HG03159 (cell line): ENCODE measurements at regions not wholly inside any gene's neighbourhood (a gene's known extent, or its start where the extent isn't known, plus 50 kb on each side); places are given as distances from the start of the nearest gene placed in this dataset.
A peak's percentile ranks its signal among the peaks of the same experiment; 100 is the strongest.
"Not testable (repeated sequence)": the region's sequence is repeated elsewhere in the genome, so short reads cannot be mapped to it uniquely, and the experiment has no call there.

Experiments
- ATAC-seq: cut with Tn5 transposase; IDR thresholded peaks from one replicate; pipeline ENCODE4 v1.9.1; 2021; ENCODE audit warnings: mild to moderate bottlenecking, moderate library complexity; ENCODE audit not compliant: unreplicated experiment

DNA sequence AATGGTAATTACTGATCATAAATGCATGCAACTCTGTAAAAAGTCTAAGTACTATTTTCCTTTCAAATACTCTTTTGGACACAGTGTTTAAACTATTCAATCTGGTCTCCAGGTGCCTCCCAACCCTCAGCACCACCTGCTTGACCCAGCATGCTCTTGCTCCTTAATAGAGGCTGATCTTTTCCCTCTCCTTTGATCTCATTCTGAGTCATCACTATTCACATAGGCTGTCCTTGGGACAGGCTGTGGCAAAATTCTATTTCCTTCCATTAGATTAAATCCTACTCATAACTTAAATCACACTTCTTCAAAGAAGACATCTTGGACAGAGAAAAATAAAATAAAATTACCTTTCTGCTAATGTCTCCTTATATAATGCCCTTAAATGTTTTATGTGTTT is 199.4 kb upstream of the ST8SIA4 start:
- ATAC-seq: no peak

- ATAC-seq: no peak
Observed at GRCh38 chr5:101091902-101092301, 188.8 kb upstream of the ST8SIA4 start.

GRCh38 chr5:101084353-101084752 is 181.3 kb upstream of the ST8SIA4 start:
- no peak for ATAC-seq

- no peak for ATAC-seq
Observed at GRCh38 chr5:101080462-101081240, 177.6 kb upstream of the ST8SIA4 start.

- ATAC-seq: no peak
Observed at GRCh38 chr5:101068298-101068697, 165.2 kb upstream of the ST8SIA4 start.

- no peak for ATAC-seq
Observed at GRCh38 chr5:101067429-101067828, 164.3 kb upstream of the ST8SIA4 start.

- ATAC-seq: no peak
Observed at GRCh38 chr5:101062902-101063301, 159.8 kb upstream of the ST8SIA4 start.

GRCh38 chr5:101047181-101047580 is 144.1 kb upstream of the ST8SIA4 start:
- peak; percentile 77 for ATAC-seq

DNA sequence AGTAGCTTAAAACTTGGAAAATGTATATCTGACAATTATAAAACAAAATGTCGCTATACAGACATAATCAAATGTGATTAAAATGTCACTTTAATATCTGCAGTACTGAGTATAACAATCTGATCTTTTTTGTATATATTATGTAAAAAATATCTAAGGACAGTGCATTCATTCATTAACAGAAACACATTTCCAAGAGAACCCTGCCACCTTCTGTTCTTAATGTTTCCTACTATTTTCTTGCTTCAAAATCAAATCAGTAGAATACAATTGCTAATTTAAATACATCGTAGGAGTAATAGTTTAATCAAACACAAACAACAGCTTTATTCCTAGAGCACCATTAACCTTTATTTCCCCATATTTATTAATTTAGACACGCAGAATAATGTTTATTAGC is 142.6 kb upstream of the ST8SIA4 start:
- no peak for ATAC-seq

DNA sequence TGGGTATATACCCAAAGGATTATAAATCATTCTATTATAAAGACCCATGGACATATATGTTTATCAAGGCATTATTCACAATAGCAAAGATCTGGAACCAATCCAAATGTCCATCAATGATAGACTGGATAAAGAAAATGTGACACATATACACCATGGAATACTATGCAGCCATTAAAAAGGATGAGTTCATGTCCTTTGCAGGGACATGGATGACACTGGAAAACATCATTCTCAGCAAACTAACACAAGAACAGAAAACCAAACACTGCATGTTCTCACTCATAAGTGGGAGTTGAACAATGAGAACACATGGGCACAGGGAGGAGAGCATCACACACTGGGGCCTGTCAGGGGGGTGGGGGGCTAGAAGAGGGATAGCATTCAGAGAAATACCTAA is 136.9 kb upstream of the ST8SIA4 start:
- not testable (repeated sequence) for ATAC-seq

- ATAC-seq: no peak
Observed at GRCh38 chr5:101036778-101037177, 133.7 kb upstream of the ST8SIA4 start.

DNA sequence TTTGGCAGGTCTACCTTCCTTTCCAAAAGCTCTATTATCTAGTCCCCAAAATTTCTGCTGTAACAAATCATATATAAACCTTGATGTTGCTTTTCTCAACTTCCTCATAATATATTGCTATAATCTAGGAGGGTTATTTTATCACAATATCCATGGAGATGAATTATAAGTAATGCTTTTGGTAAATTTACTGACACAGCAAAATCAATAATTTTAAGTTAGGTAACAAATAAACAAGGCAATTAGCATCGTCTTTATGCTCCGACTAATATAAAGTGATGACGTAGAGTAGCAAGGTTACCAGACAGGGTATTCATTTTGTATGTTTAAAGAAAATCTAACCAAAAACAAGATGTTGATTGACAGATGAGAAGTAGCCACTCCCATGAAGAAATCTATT is 132.3 kb upstream of the ST8SIA4 start:
- ATAC-seq: no peak

DNA sequence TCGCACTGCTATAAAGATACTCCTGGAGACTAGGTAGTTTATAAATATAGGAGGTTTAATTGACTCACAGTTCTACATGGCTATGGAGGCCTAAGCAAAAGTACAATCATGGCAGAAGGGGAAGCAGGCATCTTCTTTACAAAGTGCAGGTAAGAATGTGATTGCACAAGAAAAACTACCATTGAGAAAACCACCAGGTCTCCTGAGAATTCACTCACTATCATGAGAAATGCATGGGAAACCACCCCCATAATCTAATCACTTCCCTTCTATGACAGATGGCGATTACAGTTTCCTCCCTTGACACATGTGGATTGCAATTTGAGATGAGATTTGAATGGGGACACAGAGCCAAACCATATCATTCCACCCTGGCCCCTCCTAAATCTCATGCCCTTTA is 121.2 kb upstream of the ST8SIA4 start:
- peak; percentile 65 for ATAC-seq

GRCh38 chr5:101018299-101018698 is 115.2 kb upstream of the ST8SIA4 start:
- ATAC-seq: no peak

DNA sequence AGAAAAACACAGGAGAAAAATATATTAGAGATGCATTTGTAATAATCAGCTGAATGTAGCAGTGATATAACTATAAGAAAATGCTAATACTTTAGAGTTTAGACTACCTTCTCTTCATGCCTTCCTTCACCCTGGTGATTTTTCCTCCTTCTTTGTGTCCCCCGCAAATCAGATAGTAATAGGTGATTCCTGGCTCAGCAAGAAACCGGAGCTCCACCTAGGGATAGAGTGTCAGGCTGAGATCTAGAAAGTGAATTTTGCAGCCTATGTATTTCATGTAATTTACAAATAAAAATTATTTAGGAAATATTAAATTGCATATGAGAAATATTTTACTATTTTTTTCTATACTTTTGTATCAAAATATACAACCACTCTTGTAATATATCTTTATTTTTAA is 109.8 kb upstream of the ST8SIA4 start:
- no peak for ATAC-seq

GRCh38 chr5:101009758-101010519 is 106.9 kb upstream of the ST8SIA4 start:
- ATAC-seq: peak; percentile 82

DNA sequence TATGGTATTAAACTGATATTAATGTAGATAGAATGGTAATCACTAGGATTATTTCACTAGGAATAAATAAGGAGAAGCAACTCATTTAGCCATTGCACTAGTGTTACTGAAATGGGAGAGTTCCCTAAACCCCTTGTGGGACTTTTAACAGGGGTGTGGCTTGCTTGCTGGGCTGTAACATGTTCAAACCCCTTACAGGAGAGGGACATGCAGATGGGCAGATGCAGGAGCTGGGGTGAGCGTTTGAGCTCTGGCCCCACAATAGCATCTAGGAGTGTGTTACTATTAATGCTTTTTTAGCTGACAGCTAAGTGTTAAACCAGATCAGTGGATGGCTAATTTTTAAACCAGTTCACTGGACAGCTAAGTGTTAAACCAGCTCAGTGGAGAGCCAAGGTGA is 89.3 kb upstream of the ST8SIA4 start:
- ATAC-seq: no peak

GRCh38 chr5:100983601-100984000 is 80.5 kb upstream of the ST8SIA4 start:
- not testable (repeated sequence) for ATAC-seq

DNA sequence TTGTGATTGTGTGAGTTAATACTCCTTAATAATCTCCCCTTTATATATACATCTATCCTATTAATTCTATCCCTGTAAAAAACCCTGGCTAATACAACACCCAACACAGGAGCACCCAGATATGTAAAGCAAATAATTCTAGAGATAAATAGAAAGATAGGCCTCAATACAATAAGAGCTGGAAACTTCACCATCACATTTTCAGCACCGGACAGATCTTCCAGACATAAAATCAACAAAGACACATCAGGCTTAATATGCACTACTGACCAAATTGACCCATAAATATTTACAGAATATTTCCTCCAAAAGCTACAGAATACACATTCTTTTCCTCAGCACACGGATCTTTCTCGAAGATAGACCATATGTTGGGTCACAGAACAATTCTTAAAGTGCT is 71.0 kb upstream of the ST8SIA4 start:
- no peak for ATAC-seq

- ATAC-seq: no peak
Observed at GRCh38 chr5:100970646-100971255, 67.7 kb upstream of the ST8SIA4 start.

- ATAC-seq: no peak
Observed at GRCh38 chr5:100965291-100965690, 62.2 kb upstream of the ST8SIA4 start.
